HG03025 (cell line): ENCODE measurements at regions not wholly inside any gene's neighbourhood (a gene's known extent, or its start where the extent isn't known, plus 50 kb on each side); places are given as distances from the start of the nearest gene placed in this dataset.
"Not testable (repeated sequence)": the region's sequence is repeated elsewhere in the genome, so short reads cannot be mapped to it uniquely, and the experiment has no call there.

Source experiments
- ATAC-seq: cut with Tn5 transposase; IDR thresholded peaks from one replicate; pipeline ENCODE4 v1.9.1; 2021; ENCODE audit warnings: mild to moderate bottlenecking, moderate library complexity; ENCODE audit not compliant: unreplicated experiment, low FRiP score

DNA sequence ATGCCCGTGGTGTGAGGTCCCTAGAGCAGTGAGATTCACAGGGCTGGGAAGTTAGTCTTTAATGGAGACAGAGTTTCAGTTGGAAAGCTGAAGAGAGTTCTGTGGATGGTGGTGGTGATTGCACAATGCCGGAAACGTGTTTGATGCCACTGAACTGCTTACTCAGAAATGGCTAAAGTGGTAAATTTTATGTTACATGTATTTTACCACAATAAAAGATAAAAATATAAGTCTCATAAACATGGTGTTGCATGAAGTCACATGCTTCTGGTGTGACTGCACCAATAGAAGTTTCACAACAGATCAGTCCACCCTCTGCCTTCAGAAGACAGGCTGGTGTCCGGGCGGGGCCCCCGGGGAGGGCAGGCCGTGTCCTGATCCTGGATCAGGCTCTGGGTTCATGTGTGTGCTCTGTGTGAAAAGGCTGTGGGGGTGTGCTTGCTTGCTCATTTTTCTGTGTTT lies 106.5 kb downstream of the NPIPB11 start:
- not testable (repeated sequence) for ATAC-seq

- ATAC-seq: not testable (repeated sequence)
Measured at GRCh38 chr16:29298997-29299396, 107.5 kb downstream of the NPIPB11 start.

- not testable (repeated sequence) for ATAC-seq
Measured at GRCh38 chr16:29298307-29298706, 108.2 kb downstream of the NPIPB11 start.

GRCh38 chr16:29297809-29298177 lies 108.7 kb downstream of the NPIPB11 start:
- ATAC-seq: not testable (repeated sequence)

- ATAC-seq: not testable (repeated sequence)
Measured at GRCh38 chr16:29297144-29297808, 109.2 kb downstream of the NPIPB11 start.

DNA sequence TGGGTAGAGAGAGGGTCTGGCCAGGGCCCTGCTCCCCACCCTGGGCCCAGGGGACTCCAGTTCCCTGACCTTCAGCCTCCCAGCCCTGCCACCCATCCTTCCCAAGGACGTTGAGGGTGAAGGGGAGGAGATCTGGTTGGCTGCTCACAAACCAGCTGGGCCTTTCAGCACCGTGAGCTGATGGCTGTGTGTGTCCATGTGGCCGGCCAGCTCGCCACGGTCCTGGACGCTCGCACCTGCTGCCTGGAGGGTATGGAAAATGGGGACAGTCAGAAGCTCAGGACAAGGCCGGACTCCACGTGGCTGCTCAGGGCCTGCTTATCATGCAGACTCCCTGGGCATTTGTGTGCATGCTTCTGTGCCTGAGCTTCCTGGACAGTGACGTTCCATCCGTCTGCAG lies 110.3 kb downstream of the NPIPB11 start:
- not testable (repeated sequence) for ATAC-seq

DNA sequence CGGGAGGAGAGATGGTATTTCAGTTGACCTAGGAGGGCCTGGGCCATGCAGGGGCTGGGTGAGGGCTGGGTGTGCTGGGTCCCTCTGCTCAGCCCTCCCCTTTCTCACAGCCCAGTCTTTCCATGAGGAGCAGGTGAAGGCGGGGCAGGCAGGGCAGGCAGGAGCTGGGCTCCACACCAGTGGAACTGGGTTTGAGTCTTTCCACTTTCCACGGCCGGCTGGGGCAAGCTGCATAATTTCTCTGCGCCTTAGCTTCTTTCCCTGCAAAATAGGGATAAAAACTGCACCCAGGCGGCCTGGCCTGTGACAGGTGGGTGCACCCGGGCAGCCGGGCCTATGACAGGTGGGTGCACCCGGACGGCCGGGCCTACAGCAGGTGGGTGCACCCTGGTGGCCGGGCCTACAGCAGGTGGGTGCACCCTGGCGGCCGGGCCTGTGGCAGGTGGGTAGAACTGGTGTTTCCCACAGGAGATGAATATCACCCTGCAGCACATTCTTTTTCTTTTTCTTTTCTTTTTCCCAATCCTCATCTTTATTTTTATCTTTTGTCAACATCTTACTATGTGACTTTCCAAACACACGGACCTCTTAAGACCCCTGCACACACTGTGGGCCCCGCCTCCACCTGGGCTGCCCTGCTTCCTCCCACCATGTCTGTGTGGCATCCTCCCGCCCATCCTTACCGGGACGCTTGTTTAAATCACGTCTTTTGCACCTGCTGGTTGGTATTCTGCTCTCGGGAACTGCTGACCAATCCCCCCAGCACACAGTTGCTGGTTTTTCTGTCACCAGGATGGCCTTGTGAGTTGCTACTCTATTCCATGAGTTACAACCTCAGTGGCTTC lies 111.3 kb downstream of the NPIPB11 start:
- not testable (repeated sequence) for ATAC-seq

DNA sequence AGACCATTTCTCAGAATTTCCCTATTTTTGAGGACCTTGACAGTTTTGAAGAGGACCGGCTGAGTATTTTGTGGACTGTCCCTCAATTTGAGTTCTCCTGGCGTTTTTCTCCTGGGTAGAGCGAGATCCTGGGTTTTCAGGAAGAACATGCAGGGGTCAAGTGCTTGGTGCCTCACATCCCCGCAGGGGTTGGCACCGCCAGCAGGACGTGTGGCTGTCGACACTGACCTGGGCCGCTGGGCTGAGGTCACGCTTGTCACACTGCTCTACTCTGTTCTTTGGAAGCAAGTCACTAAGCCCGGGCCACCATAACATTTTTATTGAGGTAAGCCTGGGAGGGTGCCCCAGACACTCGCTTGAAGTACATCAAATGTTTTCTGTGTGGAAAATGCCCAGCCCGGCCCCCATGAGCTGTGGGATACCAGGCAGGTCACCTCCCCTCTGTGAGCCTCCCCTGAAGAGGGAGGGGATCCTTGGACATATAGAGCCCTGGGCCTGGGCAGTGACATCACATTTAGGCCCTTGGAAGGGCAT lies 112.0 kb downstream of the NPIPB11 start:
- ATAC-seq: not testable (repeated sequence)

DNA sequence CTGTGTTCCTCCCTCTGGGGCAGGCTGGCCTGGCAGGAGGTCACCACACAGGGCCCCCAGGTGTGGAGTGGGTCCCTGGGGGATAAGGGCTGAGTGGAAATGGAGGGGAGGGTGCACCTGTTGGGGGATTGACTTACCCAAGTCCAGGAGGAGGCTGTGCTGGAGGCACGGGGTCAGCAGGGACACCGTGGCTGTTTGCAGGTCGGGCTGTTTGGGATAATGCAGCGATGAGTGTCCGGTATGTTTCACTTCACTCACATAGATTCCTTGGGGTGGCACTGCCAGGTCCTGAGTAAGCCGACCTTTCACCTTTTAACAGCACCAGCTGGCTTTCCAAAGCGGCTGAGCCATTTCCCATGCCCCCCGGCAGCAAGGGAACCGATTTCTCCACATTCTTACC lies 113.0 kb downstream of the NPIPB11 start:
- ATAC-seq: not testable (repeated sequence)

DNA sequence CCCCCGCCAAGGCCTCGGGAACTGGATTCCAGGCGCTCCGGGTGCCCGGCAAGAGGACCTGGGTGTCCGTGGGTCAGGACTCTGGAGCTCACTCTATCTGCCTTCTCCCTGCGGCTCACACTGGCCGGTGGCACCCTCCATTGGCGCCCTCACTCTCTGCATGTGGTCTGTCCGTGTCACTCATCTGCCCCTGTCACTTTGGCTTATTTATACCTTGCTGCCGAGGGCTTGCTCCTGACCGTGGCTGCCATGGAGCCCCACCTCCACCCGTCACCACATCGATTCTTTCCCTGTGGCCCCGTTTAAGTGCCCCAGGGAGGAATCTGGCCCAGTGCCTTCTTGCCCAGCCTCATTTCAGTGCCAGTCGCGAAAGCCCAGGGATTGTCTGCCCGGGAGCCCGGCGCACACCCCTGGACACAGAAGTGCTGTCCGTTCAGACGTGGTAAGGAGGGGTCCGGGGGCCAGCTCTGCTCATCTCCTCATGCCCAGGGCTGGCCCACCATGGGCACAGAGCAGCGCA lies 113.5 kb downstream of the NPIPB11 start:
- ATAC-seq: not testable (repeated sequence)

DNA sequence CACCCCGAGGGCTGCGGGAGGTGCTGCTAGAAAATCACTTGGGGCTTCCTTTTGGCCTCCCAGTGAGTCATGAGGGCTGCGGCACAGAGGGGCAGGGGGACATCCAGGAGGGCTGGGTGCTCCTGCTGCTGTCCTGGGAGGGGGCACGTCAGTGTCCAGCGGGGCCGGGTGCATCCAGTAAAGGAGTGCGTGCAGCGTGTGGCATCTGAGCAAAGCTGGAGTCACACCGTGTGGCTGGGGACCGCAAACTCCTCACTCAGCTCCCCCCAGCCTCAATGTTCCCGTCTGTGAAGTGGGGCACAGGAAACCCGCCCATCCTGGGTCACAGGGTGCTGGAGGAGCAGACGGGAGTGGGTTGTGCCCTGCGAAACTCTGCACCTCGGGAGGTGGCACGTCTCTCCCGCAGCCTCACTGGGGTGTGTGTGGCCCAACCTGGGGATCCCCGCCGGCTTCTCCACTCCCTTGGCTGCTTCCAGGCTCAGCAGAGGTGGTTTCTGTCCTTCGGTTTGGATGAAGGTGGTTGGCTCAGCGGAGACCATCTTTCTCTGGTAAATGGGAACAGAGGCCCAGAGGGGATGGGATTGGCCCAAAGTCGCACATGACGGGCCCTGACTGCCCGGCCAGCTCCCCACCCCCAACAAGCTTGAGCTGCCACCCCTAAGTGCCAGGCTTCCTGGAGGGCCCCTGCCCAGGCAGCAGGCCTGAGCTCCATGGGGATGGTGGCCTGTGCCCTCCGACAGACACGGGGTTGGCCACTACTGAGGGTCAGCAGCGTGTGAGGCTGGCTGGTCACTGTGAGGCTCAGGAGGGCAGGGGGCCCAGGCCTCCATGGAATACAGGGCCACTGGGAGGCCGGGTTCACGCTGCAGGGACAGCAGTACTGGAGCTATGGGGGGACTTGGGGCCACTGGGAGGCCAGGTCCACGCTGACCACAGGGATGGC lies 114.9 kb downstream of the NPIPB11 start:
- not testable (repeated sequence) for ATAC-seq

DNA sequence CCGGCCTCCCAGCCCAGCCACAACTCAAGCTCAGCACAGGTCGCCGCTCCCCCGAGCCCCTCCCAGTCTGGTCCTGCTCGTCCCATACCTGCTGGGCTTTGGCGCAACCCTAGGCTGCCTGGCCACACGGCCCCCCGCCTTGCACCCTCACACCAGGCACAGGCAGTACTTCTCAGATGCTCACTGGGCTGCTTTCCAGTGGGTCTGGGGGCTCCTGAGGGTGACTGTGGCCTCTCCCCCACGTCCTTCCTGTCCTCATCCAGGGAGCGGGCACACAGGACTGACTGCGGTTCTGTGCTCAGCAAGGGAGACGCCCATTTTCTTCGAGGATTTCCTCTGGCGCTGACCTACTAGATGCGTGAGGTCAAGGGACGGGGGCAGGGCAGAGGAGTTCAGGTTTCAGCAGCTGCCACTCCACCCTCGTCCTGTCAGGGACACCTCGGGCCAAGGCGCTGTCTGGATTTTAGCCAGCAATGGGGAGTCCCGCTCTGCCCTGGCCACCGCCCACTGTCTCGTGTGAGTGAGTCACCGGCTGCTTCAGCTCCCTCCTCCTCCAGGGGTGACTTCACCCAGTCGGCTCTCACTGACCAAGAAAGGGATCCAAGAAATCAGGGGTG lies 115.8 kb downstream of the NPIPB11 start:
- no peak for ATAC-seq

DNA sequence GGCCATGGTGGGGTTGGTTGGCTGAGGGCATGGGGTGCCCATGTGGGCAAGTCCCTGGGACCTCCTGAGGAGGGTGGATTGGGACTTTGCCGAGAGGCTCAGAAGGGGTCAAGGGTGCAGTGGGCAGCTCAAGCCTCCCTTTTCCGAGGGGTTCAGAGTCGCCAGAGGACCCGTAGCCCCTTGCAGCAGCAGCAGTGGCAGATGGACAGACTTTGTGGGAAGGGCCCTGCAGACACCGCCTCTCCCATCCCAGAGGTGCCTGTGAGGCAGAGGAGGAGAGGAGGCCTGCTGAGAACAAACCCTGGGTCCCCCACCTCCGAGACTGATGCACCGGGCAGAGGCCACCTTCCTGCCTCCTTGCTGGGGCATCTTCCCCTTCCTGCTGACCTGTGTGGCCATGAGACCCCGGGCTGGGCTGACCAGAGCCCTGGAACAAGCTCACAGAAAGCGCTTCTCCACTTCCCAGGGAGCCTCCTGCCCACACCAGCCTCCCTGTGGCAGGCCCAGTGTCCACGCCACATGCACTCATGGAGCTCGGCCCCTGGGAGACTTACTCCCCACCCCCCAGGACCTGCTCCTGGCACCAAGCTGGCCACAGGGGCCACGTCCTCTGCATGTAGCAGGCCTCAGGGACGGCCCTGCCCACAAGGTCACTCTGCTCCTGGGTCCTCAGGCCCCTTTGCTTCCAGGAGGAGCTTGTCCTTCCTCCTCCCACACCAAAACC lies 116.8 kb downstream of the NPIPB11 start:
- not testable (repeated sequence) for ATAC-seq

DNA sequence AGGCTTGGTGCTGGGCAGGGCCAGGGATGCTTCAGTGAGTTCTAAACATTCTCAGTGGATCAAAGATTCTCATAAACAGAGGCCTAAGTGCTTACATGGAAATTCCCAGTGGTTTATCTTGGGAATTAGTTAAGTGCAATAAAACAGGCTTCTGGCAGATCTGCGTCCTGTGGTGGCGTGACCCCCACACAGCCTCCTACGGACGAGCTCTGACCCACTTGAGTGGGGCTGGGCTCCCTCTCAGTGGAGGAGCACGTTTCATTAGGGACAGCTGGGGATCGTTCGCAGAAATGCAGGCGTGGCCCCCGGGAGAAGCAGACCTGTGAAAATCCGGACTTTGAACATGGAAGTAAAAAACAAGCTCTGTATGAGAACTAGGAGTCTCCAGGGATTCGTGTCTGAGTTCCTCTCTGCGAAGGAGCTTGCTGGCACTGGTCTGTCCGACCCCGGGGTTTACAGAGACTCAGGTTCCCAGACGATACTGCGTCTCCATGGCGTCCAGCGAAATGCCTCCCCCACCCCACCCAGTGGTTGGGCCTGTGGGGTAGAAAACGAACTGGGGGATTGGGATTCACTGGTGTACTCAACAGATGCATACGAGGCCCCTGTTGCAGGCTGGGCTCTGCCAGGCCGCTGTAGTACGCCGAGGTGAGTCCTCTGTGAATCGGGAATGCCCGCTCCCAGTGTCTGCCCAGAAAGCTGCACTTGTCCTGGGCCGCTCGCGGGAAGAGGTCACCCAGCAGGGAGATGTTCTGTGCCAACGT lies 117.6 kb downstream of the NPIPB11 start:
- not testable (repeated sequence) for ATAC-seq

DNA sequence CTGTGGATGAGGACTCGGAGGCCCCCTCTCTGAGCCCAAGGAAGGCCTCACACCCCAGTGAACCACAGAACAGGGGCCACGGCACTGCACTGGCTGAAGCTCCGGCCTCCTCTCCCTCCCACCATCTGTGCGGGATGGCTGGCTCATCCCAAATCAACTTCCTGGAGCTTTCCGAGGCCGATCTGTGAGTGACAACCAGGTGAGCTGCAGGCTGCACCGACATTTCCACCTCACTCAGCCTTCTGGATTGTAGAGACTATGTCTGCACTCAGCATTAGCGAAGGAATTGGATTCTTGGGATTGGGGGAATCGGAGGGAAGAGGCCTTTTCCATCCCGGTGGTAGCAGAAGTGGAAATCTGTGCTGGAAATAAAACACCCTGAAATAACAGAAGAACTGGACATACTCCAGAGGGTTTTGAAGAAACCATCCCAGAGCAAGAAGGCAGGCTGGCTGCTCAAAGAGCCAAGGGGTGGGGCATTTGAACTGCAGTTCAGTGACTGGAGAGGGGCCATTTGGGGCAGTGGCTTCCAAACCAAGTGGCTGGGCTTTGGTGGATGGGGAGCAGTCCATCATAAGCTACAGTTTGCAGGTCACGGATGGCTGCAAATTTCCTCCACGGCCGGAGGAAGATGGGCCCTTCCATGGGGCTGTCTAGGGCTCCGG lies 118.5 kb downstream of the NPIPB11 start:
- ATAC-seq: not testable (repeated sequence)

DNA sequence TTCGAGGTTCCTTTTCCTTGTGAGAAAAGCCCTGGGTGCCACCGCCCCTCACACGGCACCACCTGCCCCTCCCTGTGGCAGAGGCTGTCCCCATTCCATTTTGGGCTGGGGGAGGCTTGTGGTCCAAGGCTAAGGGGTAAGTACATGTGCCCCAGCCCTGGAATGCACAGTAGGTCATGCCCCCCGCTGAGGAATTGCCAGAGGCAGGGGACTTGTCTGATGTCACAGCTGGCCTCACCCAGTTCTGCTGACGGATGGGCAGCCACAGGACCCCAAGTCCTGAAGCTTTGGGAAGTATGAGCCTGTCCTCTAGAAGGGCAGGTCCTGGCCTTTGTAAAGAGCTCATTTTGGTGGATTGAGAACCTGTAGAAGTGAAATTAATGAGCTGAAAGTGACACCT lies 119.3 kb downstream of the NPIPB11 start:
- ATAC-seq: not testable (repeated sequence)

DNA sequence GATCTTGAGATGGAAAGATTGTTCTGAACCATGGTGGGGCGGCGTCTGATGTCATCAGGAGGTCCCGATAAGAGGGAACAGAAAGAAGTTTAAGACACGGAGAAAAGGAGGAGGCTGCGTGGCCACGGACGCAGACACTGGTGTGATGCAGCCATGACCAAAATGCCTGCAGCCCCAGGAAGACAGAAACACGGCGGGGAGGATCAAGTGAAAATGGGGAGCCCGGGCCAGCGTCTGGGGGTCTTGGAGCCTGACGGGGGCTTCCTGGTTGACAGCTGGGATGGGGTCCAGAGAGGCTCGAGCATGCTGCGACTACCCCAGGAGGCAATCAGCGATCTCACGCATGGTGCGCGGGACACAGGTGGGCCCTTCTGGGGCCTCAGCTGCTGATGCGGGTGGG lies 119.7 kb downstream of the NPIPB11 start:
- ATAC-seq: not testable (repeated sequence)

DNA sequence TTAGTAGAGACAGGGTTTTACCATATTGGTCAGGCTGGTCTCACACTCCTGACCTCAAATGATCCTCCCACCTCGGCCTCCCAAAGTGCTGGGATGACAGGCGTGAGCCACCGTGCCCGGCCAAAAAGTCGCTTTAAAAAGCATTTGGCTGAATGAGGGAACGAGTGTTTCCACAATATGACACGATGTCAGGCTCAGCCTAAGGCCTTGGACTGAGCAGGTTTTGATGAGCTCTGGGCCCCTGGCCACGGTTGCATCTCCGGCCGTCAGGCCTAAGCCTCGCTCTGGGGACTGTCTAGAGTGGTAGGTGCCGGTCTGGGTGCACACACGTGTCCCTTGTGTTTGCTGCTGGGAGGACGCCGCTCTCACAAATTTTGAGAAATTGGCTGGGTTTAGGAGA lies 120.3 kb downstream of the NPIPB11 start:
- not testable (repeated sequence) for ATAC-seq
